Gastroesophageal sphincter (tissue), 4 donors: ENCODE measurements at regions not wholly inside any gene's neighbourhood (a gene's known extent, or its start where the extent isn't known, plus 50 kb on each side); places are given as distances from the start of the nearest gene placed in this dataset.
"Not testable (repeated sequence)": the region's sequence is repeated elsewhere in the genome, so short reads cannot be mapped to it uniquely, and the experiment has no call there.

Experiments used
- ATAC-seq: fragments of 150-250 bp; one replicate; pipeline ENCODE4 v1.9.1; 2016; ENCODE audit warnings: mild to moderate bottlenecking, moderate library complexity
- H3K27ac ChIP-seq, 4 donors: fragments of 200-600 bp; sonication (generic) in 3 of 4; 1 replicate in 3 of 4; 2 replicates in 1 of 4; pipeline ENCODE4 v1.5.1; 2016 to 2019
- H3K27me3 ChIP-seq: fragments of 200-600 bp; sonication (generic); one replicate; pipeline ENCODE4 v1.5.1; 2019
- H3K36me3 ChIP-seq, 2 donors: fragments of 200-600 bp; sonication (generic); one replicate each; pipeline ENCODE4 v1.5.1; 2019; ENCODE audit warnings: control low read depth in 1 of 2
- H3K4me1 ChIP-seq, 3 donors: fragments of 200-600 bp; sonication (generic); 1 replicate in 2 of 3; 2 replicates in 1 of 3; pipeline ENCODE4 v1.5.1; 2016 to 2019; ENCODE audit warnings: control low read depth in 2 of 3
- H3K4me3 ChIP-seq, 2 donors: fragments of 200-600 bp; sonication (generic); one replicate each; pipeline ENCODE4 v1.5.1; 2019; ENCODE audit warnings: mild to moderate bottlenecking in 1 of 2, moderate library complexity in 1 of 2
- H3K9me3 ChIP-seq, 3 donors: fragments of 200-600 bp; sonication (generic); one replicate each; pipeline ENCODE4 v1.5.1; 2017 to 2019; ENCODE audit warnings: control low read depth in 2 of 3
- EP300 ChIP-seq: sonication (generic); formaldehyde crosslinking; IDR thresholded peaks from one replicate; pipeline ENCODE4 v1.6.1; 2017; ENCODE audit warnings: antibody characterized with exemption, mild to moderate bottlenecking
- POLR2A ChIP-seq, 2 donors: fragments of 450-650 bp; IDR thresholded peaks; one replicate each; pipeline ENCODE4 v1.6.1; 2017; ENCODE audit warnings: antibody characterized with exemption in 2 of 2, mild to moderate bottlenecking in 2 of 2, moderate library complexity in 1 of 2
- POLR2AphosphoS5 ChIP-seq: sonication (generic); formaldehyde crosslinking; IDR thresholded peaks from one replicate; pipeline ENCODE4 v1.6.1; 2017; ENCODE audit warnings: antibody characterized with exemption
- WGBS, 2 donors: methylation state at CpG; one replicate each; pipeline ENCODE4 v1.1.5; 2018; ENCODE audit warnings: low coverage in 1 of 2; 5-methylcytosine and 5-hydroxymethylcytosine counted together
- TF ChIP-seq, protein P1 (sequence below), 4 experiments: fragments of 200-600 bp in 2 of 4; fragments of 450-650 bp in 2 of 4; sonication (generic) in 1 of 4; IDR thresholded peaks; one replicate each; pipeline ENCODE4 v1.5.1; 2017 to 2019; ENCODE audit warnings: antibody characterized with exemption in 4 of 4, mild to moderate bottlenecking in 2 of 4, moderate library complexity in 2 of 4

DNA sequence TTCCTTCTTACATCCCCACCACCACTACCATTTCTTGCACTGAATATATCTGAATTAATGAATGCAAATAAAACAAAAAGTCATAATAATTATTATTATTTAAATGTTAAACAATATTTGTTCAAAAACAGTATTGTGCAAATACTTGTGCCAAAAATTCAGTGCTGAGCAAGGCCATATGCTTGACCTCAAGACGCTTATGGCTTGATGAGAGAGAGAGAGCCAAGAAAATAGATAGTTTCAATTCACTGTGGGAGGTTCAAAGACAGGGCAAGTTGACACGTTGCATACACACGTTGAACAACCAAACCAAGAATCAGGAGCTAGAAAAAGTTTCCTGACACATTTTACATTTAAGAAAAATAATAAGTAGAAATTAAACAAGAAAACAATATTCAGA, 1421.7 kb downstream of the KCNT2 start:
- TF ChIP-seq, protein P1, sequence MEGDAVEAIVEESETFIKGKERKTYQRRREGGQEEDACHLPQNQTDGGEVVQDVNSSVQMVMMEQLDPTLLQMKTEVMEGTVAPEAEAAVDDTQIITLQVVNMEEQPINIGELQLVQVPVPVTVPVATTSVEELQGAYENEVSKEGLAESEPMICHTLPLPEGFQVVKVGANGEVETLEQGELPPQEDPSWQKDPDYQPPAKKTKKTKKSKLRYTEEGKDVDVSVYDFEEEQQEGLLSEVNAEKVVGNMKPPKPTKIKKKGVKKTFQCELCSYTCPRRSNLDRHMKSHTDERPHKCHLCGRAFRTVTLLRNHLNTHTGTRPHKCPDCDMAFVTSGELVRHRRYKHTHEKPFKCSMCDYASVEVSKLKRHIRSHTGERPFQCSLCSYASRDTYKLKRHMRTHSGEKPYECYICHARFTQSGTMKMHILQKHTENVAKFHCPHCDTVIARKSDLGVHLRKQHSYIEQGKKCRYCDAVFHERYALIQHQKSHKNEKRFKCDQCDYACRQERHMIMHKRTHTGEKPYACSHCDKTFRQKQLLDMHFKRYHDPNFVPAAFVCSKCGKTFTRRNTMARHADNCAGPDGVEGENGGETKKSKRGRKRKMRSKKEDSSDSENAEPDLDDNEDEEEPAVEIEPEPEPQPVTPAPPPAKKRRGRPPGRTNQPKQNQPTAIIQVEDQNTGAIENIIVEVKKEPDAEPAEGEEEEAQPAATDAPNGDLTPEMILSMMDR (IDR thresholded peaks at IDR 0.05) = no peak
- TF ChIP-seq POLR2A (IDR thresholded peaks at IDR 0.05) (no peak), EP300 (no peak), POLR2AphosphoS5 (no peak)
- Histone ChIP-seq H3K27me3 (no peaks in the 10 kb centered on the region), H3K36me3 (no peaks in the 10 kb centered on the region), H3K27ac (no peak overlapping the region), H3K4me1 (no peaks in the 10 kb centered on the region), H3K4me3 (no peak overlapping the region), H3K9me3 (no peaks in the 10 kb centered on the region)
- 26 to 46% methylated on average over 3 of the region's 3 CpGs for whole genome bisulfite sequencing, 2 donors
- ATAC-seq = no peak

DNA sequence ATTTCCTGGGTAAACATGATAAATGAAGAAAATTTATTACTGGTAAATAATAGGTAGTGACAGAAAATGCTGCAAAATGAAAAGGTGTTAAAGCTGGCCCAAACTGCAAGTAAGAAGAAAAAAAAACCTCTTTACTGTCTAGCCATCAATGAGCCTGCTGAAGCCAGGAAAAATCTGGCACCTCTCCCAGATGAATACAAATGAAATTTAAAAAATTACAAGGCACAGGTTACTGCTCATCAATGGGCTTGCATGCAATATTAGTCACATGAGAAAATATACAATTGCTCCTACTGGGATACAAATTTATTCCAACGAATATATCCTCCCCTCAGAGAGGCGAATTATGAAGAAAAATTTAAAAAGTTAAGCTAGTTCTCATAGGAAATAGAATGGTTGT, 1422.5 kb downstream of the KCNT2 start:
- TF ChIP-seq EP300 = no peak
- TF ChIP-seq POLR2AphosphoS5 = no peak
- TF ChIP-seq, protein P1 (IDR thresholded peaks at IDR 0.05) = no peak
- no peak for TF ChIP-seq POLR2A (IDR thresholded peaks at IDR 0.05)
- Histone ChIP-seq H3K36me3 (no peaks in the 10 kb centered on the region), H3K4me1 (no peaks in the 10 kb centered on the region), H3K27ac (no peak overlapping the region), H3K9me3 (no peaks in the 10 kb centered on the region), H3K27me3 (no peaks in the 10 kb centered on the region), H3K4me3 (no peak overlapping the region)
- no peak for ATAC-seq
- 58 to 72% methylated on average over 2 of the region's 2 CpGs for WGBS, 2 donors

DNA sequence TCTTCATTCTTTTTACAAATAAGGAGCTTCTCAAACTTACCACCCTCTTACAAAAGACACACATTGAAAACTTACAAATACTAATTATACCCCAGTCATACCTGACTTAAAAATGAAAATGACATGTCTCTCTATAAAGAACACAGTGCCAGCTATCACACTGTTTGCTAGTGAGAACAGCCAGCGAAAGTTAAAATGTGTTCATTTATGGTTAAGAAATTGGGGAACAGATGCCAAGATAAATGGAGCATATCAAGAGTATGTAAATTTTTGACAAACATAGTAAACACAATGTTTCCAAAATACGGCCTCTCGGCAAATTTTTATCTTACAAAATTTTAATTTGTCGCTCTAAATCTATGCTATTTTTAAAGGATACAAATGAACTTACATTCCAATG, 1422.9 kb downstream of the KCNT2 start:
- Histone ChIP-seq H3K9me3 (no peaks in the 10 kb centered on the region), H3K36me3 (no peaks in the 10 kb centered on the region), H3K4me3 (no peak overlapping the region), H3K4me1 (no peaks in the 10 kb centered on the region), H3K27ac (no peak overlapping the region), H3K27me3 (no peaks in the 10 kb centered on the region)
- WGBS, 2 donors = 85 to 87% methylated on average over 4 of the region's 4 CpGs
- TF ChIP-seq POLR2A (IDR thresholded peaks at IDR 0.05) (no peak), POLR2AphosphoS5 (no peak)
- no peak for ATAC-seq

DNA sequence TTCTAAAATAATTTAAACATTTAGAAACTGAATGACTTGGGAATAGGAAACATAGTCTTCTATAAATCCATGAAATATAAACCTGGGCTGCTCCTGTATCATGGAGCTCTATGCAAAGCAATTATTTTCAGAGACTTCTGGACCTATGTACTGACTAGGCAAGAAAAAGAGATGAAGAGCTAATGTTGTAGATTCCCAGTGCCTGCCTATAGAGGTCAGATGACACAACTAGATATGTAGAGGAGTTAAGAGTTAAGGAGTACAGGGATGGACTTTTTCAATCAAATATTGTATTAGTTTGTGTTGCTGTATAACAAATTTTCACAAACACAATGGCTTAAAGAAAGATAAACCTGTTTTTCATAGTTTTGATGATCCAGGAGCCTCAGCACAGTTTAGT, 1434.5 kb downstream of the KCNT2 start:
- ATAC-seq = no peak

DNA sequence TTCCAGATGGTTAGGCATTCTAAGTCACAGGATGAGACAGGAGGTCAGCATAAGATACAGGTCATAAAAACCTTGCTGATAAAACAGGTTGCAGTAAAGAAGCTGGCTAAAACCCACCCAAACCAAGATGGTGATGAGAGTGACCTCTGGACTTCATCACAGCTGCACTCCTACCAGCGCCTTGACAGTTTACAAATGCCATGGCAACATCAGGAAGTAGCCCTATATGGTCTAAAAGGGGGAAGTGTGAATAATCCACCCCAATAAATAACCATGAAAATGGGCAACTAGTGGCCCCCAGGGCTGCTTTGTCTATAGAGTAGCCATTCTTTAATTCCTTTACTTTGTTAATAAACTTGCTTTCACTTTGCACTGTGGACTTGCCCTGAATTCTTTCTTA, 1448.4 kb downstream of the KCNT2 start:
- not testable (repeated sequence) for H3K27ac ChIP-seq, H3K36me3 ChIP-seq, ATAC-seq, H3K4me3 ChIP-seq, H3K27me3 ChIP-seq, H3K4me1 ChIP-seq, H3K9me3 ChIP-seq
- WGBS, 2 donors = 75% methylated on average over 1 of the region's 1 CpG; no CpG with 5 or more reads in 1 of the 2 donors

More for the DNA sequence above, 1434.5 kb downstream of the KCNT2 start:
- H3K9me3 ChIP-seq = no peaks in the 10 kb centered on the region
- TF ChIP-seq EP300 = no peak
- no peak for TF ChIP-seq POLR2A (IDR thresholded peaks at IDR 0.05)
- TF ChIP-seq, protein P1 (IDR thresholded peaks at IDR 0.05) = no peak
- no peak for TF ChIP-seq POLR2AphosphoS5
- no peaks in the 10 kb centered on the region for H3K27me3 ChIP-seq
- H3K4me3 ChIP-seq = no peak overlapping the region
- no peaks in the 10 kb centered on the region for H3K36me3 ChIP-seq
- no peaks in the 10 kb centered on the region for H3K4me1 ChIP-seq
- no peak overlapping the region for H3K27ac ChIP-seq

DNA sequence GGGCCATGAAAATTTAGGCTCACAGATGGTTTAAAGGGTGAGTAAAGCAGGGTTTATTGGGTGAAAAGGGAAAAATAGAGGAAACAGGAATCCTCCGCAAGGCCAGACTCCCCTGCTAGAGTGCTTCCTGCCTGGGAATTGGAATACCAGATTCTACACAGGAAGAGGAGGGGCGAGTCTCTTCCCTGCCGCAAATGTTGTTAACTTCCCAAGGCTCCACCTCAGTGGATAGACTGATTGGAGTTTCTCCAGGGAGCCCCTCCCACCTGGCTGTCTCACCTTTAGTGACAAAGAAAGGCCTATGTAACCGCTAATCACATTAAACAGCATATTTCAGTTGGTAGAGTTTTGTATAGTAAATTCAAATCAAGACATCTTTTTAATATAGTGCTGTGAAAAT, 1450.1 kb downstream of the KCNT2 start:
- Histone ChIP-seq H3K27me3 (no peaks in the 10 kb centered on the region), H3K36me3 (no peaks in the 10 kb centered on the region), H3K9me3 (no peaks in the 10 kb centered on the region), H3K4me1 (no peaks in the 10 kb centered on the region), H3K4me3 (no peak overlapping the region), H3K27ac (no peak overlapping the region)
- ATAC-seq = no peak
- 87 to 95% methylated on average over 3 to 4 of the region's 4 CpGs for WGBS, 2 donors
- TF ChIP-seq POLR2AphosphoS5 (no peak), EP300 (no peak), POLR2A (IDR thresholded peaks at IDR 0.05) (no peak)
- TF ChIP-seq, protein P1 (IDR thresholded peaks at IDR 0.05) = no peak
